ENCODE measurements at regions not wholly inside any gene's neighbourhood (a gene's known extent, or its start where the extent isn't known, plus 50 kb on each side); places are given as distances from the start of the nearest gene placed in this dataset.

GRCh38 chr15:87589134-87589533 is 667.4 kb downstream of the NTRK3 start:
- no peaks in the 10 kb centered on the region for H3K9me3 ChIP-seq (ENCODE audit: control insufficient read depth, insufficient read depth, low read depth, low read length)
- POLR2A ChIA-PET, result no interaction called here
- H3K27ac ChIP-seq (ENCODE audit: extremely low read depth, low read depth, low read length), result no peak overlapping the region
- H3K4me1 ChIP-seq (ENCODE audit: control insufficient read depth, insufficient read depth, low read length), result no peaks in the 10 kb centered on the region
- H3K36me3 ChIP-seq (ENCODE audit: control insufficient read depth in 2 of 2, insufficient read depth in 1 of 2, low read length in 2 of 2), result no peaks in the 10 kb centered on the region
- H3K4me3 ChIP-seq (ENCODE audit: low read depth, low read length), result no peak overlapping the region
- CTCF ChIA-PET, result no interaction called here
- TF ChIP-seq KLF8 (tag by site-specific recombination; IDR thresholded peaks at IDR 0.05) (no peak), ZNF311 (tag by site-specific recombination; IDR thresholded peaks at IDR 0.05; ENCODE audit: borderline replicate concordance) (no peak), ZNF626 (tag by site-specific recombination; IDR thresholded peaks at IDR 0.05) (no peak)

GRCh38 chr15:87582169-87582568 is 674.4 kb downstream of the NTRK3 start:
- H3K9me3 ChIP-seq (ENCODE audit: control insufficient read depth, insufficient read depth, low read depth, low read length), result no peaks in the 10 kb centered on the region
- H3K4me3 ChIP-seq (ENCODE audit: low read depth, low read length), result no peak overlapping the region
- POLR2A ChIA-PET, result no interaction called here
- H3K4me1 ChIP-seq (ENCODE audit: control insufficient read depth, insufficient read depth, low read length), result no peaks in the 10 kb centered on the region
- TF ChIP-seq ZSCAN16 (tag by site-specific recombination; IDR thresholded peaks at IDR 0.05) (no peak), ZNF202 (tag by site-specific recombination; IDR thresholded peaks at IDR 0.05; ENCODE audit: borderline replicate concordance) (no peak), ZNF391 (tag by site-specific recombination; IDR thresholded peaks at IDR 0.05; ENCODE audit: borderline replicate concordance, low read depth) (no peak), ZNF157 (tag by site-specific recombination; IDR thresholded peaks at IDR 0.05) (no peak), ZNF26 (tag by site-specific recombination; IDR thresholded peaks at IDR 0.05) (no peak)
- H3K36me3 ChIP-seq (ENCODE audit: control insufficient read depth in 2 of 2, insufficient read depth in 1 of 2, low read length in 2 of 2), result no peaks in the 10 kb centered on the region
- CTCF ChIA-PET, result no interaction called here
- no peak overlapping the region for H3K27ac ChIP-seq (ENCODE audit: extremely low read depth, low read depth, low read length)

- ChIA-PET CTCF (no interaction called here), POLR2A (no interaction called here)
- no peaks in the 10 kb centered on the region for H3K36me3 ChIP-seq (ENCODE audit: control insufficient read depth in 2 of 2, insufficient read depth in 1 of 2, low read length in 2 of 2)
- no peak overlapping the region for H3K4me3 ChIP-seq (ENCODE audit: low read depth, low read length)
- no peaks in the 10 kb centered on the region for H3K9me3 ChIP-seq (ENCODE audit: control insufficient read depth, insufficient read depth, low read depth, low read length)
- no peak for TF ChIP-seq IKZF3 (tag by site-specific recombination; IDR thresholded peaks at IDR 0.05)
- TF ChIP-seq HOXC10 (CRISPR knock-in tag; IDR thresholded peaks at IDR 0.05), result no peak
- TF ChIP-seq ZNF501 (tag by site-specific recombination; IDR thresholded peaks at IDR 0.05), result no peak
- TF ChIP-seq ZNF513 (tag by site-specific recombination; IDR thresholded peaks at IDR 0.05), result no peak
- TF ChIP-seq, protein P1, sequence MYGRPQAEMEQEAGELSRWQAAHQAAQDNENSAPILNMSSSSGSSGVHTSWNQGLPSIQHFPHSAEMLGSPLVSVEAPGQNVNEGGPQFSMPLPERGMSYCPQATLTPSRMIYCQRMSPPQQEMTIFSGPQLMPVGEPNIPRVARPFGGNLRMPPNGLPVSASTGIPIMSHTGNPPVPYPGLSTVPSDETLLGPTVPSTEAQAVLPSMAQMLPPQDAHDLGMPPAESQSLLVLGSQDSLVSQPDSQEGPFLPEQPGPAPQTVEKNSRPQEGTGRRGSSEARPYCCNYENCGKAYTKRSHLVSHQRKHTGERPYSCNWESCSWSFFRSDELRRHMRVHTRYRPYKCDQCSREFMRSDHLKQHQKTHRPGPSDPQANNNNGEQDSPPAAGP (tag by site-specific recombination; IDR thresholded peaks at IDR 0.05), result no peak
- no peak for TF ChIP-seq ZNF664 (tag by site-specific recombination; IDR thresholded peaks at IDR 0.05)
- TF ChIP-seq ELK4 (IDR thresholded peaks at IDR 0.05; ENCODE audit: borderline replicate concordance, low read depth, low read length), result no peak
- TF ChIP-seq ZNF654 (tag by site-specific recombination; IDR thresholded peaks at IDR 0.05; ENCODE audit: low read depth), result no peak
- TF ChIP-seq ZNF768 (tag by site-specific recombination; IDR thresholded peaks at IDR 0.05), result no peak
- no peak for TF ChIP-seq KLF9 (tag by site-specific recombination; IDR thresholded peaks at IDR 0.05; ENCODE audit: low read depth)
- TF ChIP-seq, protein P2, sequence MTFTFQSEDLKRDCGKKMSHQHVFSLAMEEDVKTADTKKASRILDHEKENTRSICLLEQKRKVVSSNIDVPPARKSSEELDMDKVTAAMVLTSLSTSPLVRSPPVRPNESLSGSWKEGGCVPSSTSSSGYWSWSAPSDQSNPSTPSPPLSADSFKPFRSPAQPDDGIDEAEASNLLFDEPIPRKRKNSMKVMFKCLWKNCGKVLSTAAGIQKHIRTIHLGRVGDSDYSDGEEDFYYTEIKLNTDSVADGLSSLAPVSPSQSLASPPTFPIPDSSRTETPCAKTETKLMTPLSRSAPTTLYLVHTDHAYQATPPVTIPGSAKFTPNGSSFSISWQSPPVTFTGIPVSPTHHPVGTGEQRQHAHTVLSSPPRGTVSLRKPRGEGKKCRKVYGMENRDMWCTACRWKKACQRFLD (tag by site-specific recombination; IDR thresholded peaks at IDR 0.05), result no peak
- TF ChIP-seq ZNF76 (tag by site-specific recombination; IDR thresholded peaks at IDR 0.05; ENCODE audit: borderline replicate concordance, low read depth), result no peak
- no peak for TF ChIP-seq ZFP41 (tag by site-specific recombination; IDR thresholded peaks at IDR 0.05; ENCODE audit: borderline replicate concordance)
- no peak for TF ChIP-seq ZNF560 (tag by site-specific recombination; IDR thresholded peaks at IDR 0.05; ENCODE audit: borderline replicate concordance)
- TF ChIP-seq KLF10 (tag by site-specific recombination; IDR thresholded peaks at IDR 0.05), result no peak
- TF ChIP-seq ZNF19 (tag by site-specific recombination; IDR thresholded peaks at IDR 0.05; ENCODE audit: low read depth), result no peak
- TF ChIP-seq, protein P3, sequence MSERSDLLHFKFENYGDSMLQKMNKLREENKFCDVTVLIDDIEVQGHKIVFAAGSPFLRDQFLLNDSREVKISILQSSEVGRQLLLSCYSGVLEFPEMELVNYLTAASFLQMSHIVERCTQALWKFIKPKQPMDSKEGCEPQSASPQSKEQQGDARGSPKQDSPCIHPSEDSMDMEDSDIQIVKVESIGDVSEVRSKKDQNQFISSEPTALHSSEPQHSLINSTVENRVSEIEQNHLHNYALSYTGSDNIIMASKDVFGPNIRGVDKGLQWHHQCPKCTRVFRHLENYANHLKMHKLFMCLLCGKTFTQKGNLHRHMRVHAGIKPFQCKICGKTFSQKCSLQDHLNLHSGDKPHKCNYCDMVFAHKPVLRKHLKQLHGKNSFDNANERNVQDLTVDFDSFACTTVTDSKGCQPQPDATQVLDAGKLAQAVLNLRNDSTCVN (tag by site-specific recombination; optimal IDR thresholded peaks at IDR 0.05), result no peak
- no peak for TF ChIP-seq ZNF350 (tag by site-specific recombination; IDR thresholded peaks at IDR 0.05)
- H3K27ac ChIP-seq (ENCODE audit: extremely low read depth, low read depth, low read length), result no peak overlapping the region
- H3K4me1 ChIP-seq (ENCODE audit: control insufficient read depth, insufficient read depth, low read length), result no peaks in the 10 kb centered on the region
These were observed 677.0 kb downstream of the NTRK3 start for GRCh38 chr15:87579537-87579936.
